ENCODE measurements at regions not wholly inside any gene's neighbourhood (a gene's known extent, or its start where the extent isn't known, plus 50 kb on each side); places are given as distances from the start of the nearest gene placed in this dataset.

DNA sequence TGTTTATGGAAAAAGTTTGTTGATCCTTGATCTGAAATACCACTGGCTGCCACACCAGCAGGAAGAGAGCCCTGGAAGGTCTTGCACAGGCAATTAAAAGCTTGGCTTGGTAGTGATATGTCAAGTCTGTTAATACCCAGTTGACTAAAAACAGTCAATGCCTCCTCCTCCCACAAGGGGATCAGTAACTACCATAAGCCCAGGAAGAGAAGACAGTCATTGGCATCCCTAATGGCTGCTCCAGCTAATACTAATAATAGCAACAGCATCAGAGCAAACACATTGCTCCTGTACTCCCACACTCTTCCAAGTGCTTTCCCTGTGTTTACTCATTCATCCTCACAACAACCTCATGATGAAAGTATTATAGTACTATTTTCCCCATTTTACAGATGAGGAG, 528.6 kb downstream of the TAFA4 start:
- H3K23me2 ChIP-seq (ENCODE audit: low read depth, low read length) = no peaks in the 10 kb centered on the region
- POLR2A ChIA-PET (ENCODE audit: partially characterized antibody) = no interaction called here
- H3K27me3 ChIP-seq (replicated peaks in 1 of 4; ENCODE audit: control insufficient read depth in 3 of 4, extremely low read depth in 1 of 4, insufficient read depth in 3 of 4, low read length in 3 of 4) = no peaks in the 10 kb centered on the region
- no peak overlapping the region for H2AFZ ChIP-seq (ENCODE audit: low read length)
- no peaks in the 10 kb centered on the region for H3K9me3 ChIP-seq (ENCODE audit: insufficient read depth in 2 of 2, low read depth in 1 of 2, low read length in 1 of 2)
- H2BK20ac ChIP-seq (ENCODE audit: low read length) = no peak overlapping the region
- H3K18ac ChIP-seq (ENCODE audit: extremely low read depth, low read length) = no peak overlapping the region
- TF ChIP-seq, protein P1, sequence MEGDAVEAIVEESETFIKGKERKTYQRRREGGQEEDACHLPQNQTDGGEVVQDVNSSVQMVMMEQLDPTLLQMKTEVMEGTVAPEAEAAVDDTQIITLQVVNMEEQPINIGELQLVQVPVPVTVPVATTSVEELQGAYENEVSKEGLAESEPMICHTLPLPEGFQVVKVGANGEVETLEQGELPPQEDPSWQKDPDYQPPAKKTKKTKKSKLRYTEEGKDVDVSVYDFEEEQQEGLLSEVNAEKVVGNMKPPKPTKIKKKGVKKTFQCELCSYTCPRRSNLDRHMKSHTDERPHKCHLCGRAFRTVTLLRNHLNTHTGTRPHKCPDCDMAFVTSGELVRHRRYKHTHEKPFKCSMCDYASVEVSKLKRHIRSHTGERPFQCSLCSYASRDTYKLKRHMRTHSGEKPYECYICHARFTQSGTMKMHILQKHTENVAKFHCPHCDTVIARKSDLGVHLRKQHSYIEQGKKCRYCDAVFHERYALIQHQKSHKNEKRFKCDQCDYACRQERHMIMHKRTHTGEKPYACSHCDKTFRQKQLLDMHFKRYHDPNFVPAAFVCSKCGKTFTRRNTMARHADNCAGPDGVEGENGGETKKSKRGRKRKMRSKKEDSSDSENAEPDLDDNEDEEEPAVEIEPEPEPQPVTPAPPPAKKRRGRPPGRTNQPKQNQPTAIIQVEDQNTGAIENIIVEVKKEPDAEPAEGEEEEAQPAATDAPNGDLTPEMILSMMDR (IDR thresholded peaks at IDR 0.05; ENCODE audit: control extremely low read depth in 1 of 3, insufficient read depth in 1 of 3, low read depth in 1 of 3, low read length in 3 of 3) = peak in 1 of 3 experiments; percentile 12; a peak in 1 of 4 replicates
- no peak for TF ChIP-seq KDM1A (IDR thresholded peaks at IDR 0.05; ENCODE audit: borderline replicate concordance, low read length)
- H4K8ac ChIP-seq (ENCODE audit: extremely low read depth, insufficient read depth, low read length) = no peak overlapping the region
- H2BK120ac ChIP-seq (replicated peaks; ENCODE audit: low read depth, low read length) = no peak overlapping the region
- H3K23ac ChIP-seq (ENCODE audit: insufficient read length) = no peak overlapping the region
- H2BK5ac ChIP-seq (ENCODE audit: low read depth, low read length) = no peak overlapping the region
- DNase-seq (ENCODE audit: low read depth in 1 of 2, low spot score in 2 of 2) (no peak), FAIRE-seq (no peak)
- no peak overlapping the region for H3K56ac ChIP-seq (replicated peaks; ENCODE audit: insufficient read length, low read depth, low read length)
- no peak overlapping the region for H3K27ac ChIP-seq (ENCODE audit: low read depth, low read length)
- no peak overlapping the region for H2BK15ac ChIP-seq (ENCODE audit: low read length)
- H3K4me3 ChIP-seq (ENCODE audit: extremely low read depth in 1 of 4, insufficient read depth in 2 of 4, low read depth in 3 of 4, low read length in 4 of 4) = no peak overlapping the region
- no peaks in the 10 kb centered on the region for H3K79me2 ChIP-seq (ENCODE audit: control insufficient read depth in 1 of 2, insufficient read depth in 2 of 2, low read length in 2 of 2)
- no peaks in the 10 kb centered on the region for H4K20me1 ChIP-seq (replicated peaks in 1 of 2; ENCODE audit: control insufficient read depth in 1 of 2, insufficient read depth in 2 of 2, low read length in 2 of 2)
- H3K14ac ChIP-seq (ENCODE audit: insufficient read length) = no peak overlapping the region
- H3K4me1 ChIP-seq (replicated peaks in 1 of 4; ENCODE audit: control insufficient read depth in 3 of 4, insufficient read depth in 4 of 4, low read length in 3 of 4) = no peaks in the 10 kb centered on the region
- no peak overlapping the region for H2BK12ac ChIP-seq (ENCODE audit: low read depth, low read length)
- no peak overlapping the region for H3K9ac ChIP-seq (replicated peaks in 1 of 4; ENCODE audit: extremely low read depth in 1 of 4, low read depth in 3 of 4, low read length in 3 of 4)
- H3K4me2 ChIP-seq (ENCODE audit: insufficient read depth in 1 of 2, low read depth in 2 of 2, low read length in 2 of 2) = no peak overlapping the region
- no peaks in the 10 kb centered on the region for H3K36me3 ChIP-seq (ENCODE audit: control insufficient read depth in 2 of 4, insufficient read depth in 4 of 4, low read length in 3 of 4)
- H2AK5ac ChIP-seq (ENCODE audit: low read depth, low read length) = no peak overlapping the region
- H3K4ac ChIP-seq (replicated peaks; ENCODE audit: insufficient read length, low read depth, low read length) = no peak overlapping the region
- no peak overlapping the region for H4K5ac ChIP-seq (ENCODE audit: insufficient read length, low read depth, low read length)
- no peak overlapping the region for H4K91ac ChIP-seq (replicated peaks; ENCODE audit: insufficient read length, low read length)
- CTCF ChIA-PET (ENCODE audit: partially characterized antibody) = interaction anchor here (1.4 to 1.8 kb wide), 2 partner anchors 11 to 476 kb away, joined by 3 to 6 read pairs; no protein-coding TSS in a partner anchor
- no peaks in the 10 kb centered on the region for H3K79me1 ChIP-seq (ENCODE audit: low read depth, low read length)
